BE2C (cell line): ENCODE measurements at regions not wholly inside any gene's neighbourhood (a gene's known extent, or its start where the extent isn't known, plus 50 kb on each side); places are given as distances from the start of the nearest gene placed in this dataset.
A peak's percentile ranks its signal among the peaks of the same experiment; 100 is the strongest.

Source experiments
- DNase-seq: peaks from one replicate; pipeline ENCODE4 v3.0.0-alpha.2; 2020
- H3K27me3 ChIP-seq: fragments of 250-450 bp; sonication (Bioruptor Pico); 2 replicates; pipeline ENCODE4 v1.5.1; 2020; ENCODE audit warnings: mild to moderate bottlenecking
- H3K36me3 ChIP-seq: fragments of 250-450 bp; sonication (Bioruptor Pico); 2 replicates; pipeline ENCODE4 v1.5.1; 2020; ENCODE audit warnings: mild to moderate bottlenecking
- H3K4me1 ChIP-seq: fragments of 250-450 bp; sonication (Bioruptor Pico); 2 replicates; pipeline ENCODE4 v1.5.1; 2020
- H3K4me3 ChIP-seq: 2 replicates; pipeline ENCODE4 v1.5.1; 2011; ENCODE audit warnings: low read depth, low read length
- H3K9me3 ChIP-seq: fragments of 250-450 bp; sonication (Bioruptor Pico); 2 replicates; pipeline ENCODE4 v1.5.1; 2020
- CTCF ChIP-seq: IDR thresholded peaks from 2 replicates; pipeline ENCODE4 v1.5.1; 2012; ENCODE audit warnings: mild to moderate bottlenecking, low read depth, low read length

- peaks cover 41% of the 10 kb centered on the region for H3K27me3 ChIP-seq
- TF ChIP-seq CTCF: no peak
Observed at GRCh38 chr14:96737881-96738280, 59.3 kb upstream of the VRK1 start.

DNA sequence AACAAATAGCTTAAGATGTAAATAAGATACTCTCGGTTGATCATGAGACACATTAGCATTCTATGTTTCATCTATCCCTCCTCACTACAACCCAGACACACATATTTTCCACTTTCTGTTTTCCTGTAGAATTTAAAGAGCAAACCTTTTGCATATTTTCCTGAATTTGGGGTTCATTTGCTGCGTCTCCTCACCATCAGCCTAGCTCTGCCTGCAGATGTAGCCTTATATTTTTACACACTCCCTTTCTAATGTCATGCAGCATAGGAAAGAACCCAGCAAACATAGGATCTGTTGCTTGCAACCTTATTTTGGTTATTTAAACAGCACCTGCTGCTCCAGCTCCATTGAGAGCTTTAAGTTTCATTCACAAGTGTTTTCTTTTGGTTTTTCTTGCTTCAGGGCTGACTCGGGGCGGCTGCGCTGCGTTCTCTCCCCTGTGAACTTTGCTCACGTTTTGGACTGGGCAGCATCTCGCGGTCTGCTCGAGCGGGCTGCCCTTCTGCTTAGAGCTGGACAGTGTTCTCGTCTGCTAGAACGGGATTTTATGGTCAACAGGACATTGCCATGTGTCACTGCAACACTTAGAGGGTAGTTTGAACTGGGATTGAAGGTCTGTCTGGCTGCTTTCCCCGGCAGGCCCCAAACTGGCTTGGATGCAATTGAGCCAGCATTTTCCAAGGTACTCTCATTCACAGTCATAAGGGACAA is 57.8 kb upstream of the VRK1 start:
- DNase-seq: no peak
- Histone ChIP-seq H3K36me3 (no peaks in the 10 kb centered on the region), H3K9me3 (no peaks in the 10 kb centered on the region), H3K4me1 (no peaks in the 10 kb centered on the region), H3K4me3 (no peak overlapping the region), H3K27me3 (peaks cover 39% of the 10 kb centered on the region)
- TF ChIP-seq CTCF: no peak

More at GRCh38 chr14:96737881-96738280, 59.3 kb upstream of the VRK1 start:
- no peak for DNase-seq
- no peaks in the 10 kb centered on the region for H3K36me3 ChIP-seq
- no peak overlapping the region for H3K4me3 ChIP-seq
- no peaks in the 10 kb centered on the region for H3K9me3 ChIP-seq
- no peaks in the 10 kb centered on the region for H3K4me1 ChIP-seq

- Histone ChIP-seq H3K9me3 (no peaks in the 10 kb centered on the region), H3K27me3 (peaks cover 20% of the 10 kb centered on the region), H3K36me3 (no peaks in the 10 kb centered on the region), H3K4me3 (peak overlapping the region; percentile 53), H3K4me1 (no peaks in the 10 kb centered on the region)
- TF ChIP-seq CTCF: peak; percentile 64
- peak; percentile 73 for DNase-seq
Observed at GRCh38 chr14:96741151-96741977, 55.8 kb upstream of the VRK1 start.

GRCh38 chr14:96744262-96744661 is 52.9 kb upstream of the VRK1 start:
- Histone ChIP-seq H3K36me3 (no peaks in the 10 kb centered on the region), H3K4me3 (no peak overlapping the region), H3K9me3 (no peaks in the 10 kb centered on the region), H3K4me1 (no peaks in the 10 kb centered on the region), H3K27me3 (peaks cover 3% of the 10 kb centered on the region; the same call in 1 of the 2 replicates)
- no peak for TF ChIP-seq CTCF
- DNase-seq: no peak

- TF ChIP-seq CTCF: no peak
- H3K9me3 ChIP-seq: no peaks in the 10 kb centered on the region
- H3K4me3 ChIP-seq: no peak overlapping the region
- no peaks in the 10 kb centered on the region for H3K36me3 ChIP-seq
- H3K4me1 ChIP-seq: no peaks in the 10 kb centered on the region
- no peak for DNase-seq
- H3K27me3 ChIP-seq: no peaks in the 10 kb centered on the region; the same call in 1 of the 2 replicates
Observed at GRCh38 chr14:96745500-96746051, 51.6 kb upstream of the VRK1 start.
